Stomach (tissue), 8 donors: ENCODE measurements at regions not wholly inside any gene's neighbourhood (a gene's known extent, or its start where the extent isn't known, plus 50 kb on each side); places are given as distances from the start of the nearest gene placed in this dataset.

Source experiments
- DNase-seq, 2 donors: peaks; one replicate each; pipeline versions ENCODE4 v3.0.0 to v3.0.0-alpha.2; 2013 to 2019
- H3K27ac ChIP-seq, 5 donors: fragments of 200-600 bp in 4 of 5; sonication (generic) in 4 of 5; one replicate each; pipeline ENCODE4 v1.5.1; 2013 to 2019; ENCODE audit warnings: mild to moderate bottlenecking in 1 of 5, moderate library complexity in 1 of 5
- H3K27me3 ChIP-seq, 3 donors: fragments of 200-600 bp; sonication (generic); one replicate each; pipeline ENCODE4 v1.5.1; 2017 to 2019; ENCODE audit warnings: mixed run types in 1 of 3
- H3K36me3 ChIP-seq, 4 donors: fragments of 200-600 bp; sonication (generic); 1 replicate in 3 of 4; 2 replicates in 1 of 4; pipeline ENCODE4 v1.5.1; 2016 to 2019
- H3K4me1 ChIP-seq, 4 donors: fragments of 200-600 bp; sonication (generic); one replicate each; pipeline ENCODE4 v1.5.1; 2016 to 2019
- H3K4me3 ChIP-seq, 4 donors: fragments of 200-600 bp; sonication (generic) in 3 of 4; one replicate each; pipeline ENCODE4 v1.5.1; 2016 to 2019; ENCODE audit warnings: mild to moderate bottlenecking in 1 of 4
- H3K9me3 ChIP-seq, 4 donors: fragments of 200-600 bp; sonication (generic); one replicate each; pipeline ENCODE4 v1.5.1; 2016 to 2019
- EP300 ChIP-seq: sonication (generic); formaldehyde crosslinking; IDR thresholded peaks from one replicate; pipeline ENCODE4 v1.6.1; 2017; ENCODE audit warnings: antibody characterized with exemption
- POLR2A ChIP-seq, 4 donors: fragments of 450-650 bp; IDR thresholded peaks; one replicate each; pipeline ENCODE4 v1.6.1; 2016; ENCODE audit warnings: antibody characterized with exemption in 4 of 4, control low read depth in 2 of 4, mild to moderate bottlenecking in 1 of 4, moderate library complexity in 1 of 4
- POLR2AphosphoS5 ChIP-seq, 3 donors: sonication (generic); formaldehyde crosslinking; IDR thresholded peaks; one replicate each; pipeline ENCODE4 v1.6.1; 2016; ENCODE audit warnings: antibody characterized with exemption in 3 of 3
- WGBS, 5 donors: extraction: QIAGEN DNeasy Blood & Tissue Kit in 3 of 5; methylation state at CpG; one replicate each; pipeline versions ENCODE4 v1.1.5 to v1.1.7; 2013 to 2018; 5-methylcytosine and 5-hydroxymethylcytosine counted together
- intact Hi-C: fragments of 100-400 bp; cut with DNase I; formaldehyde crosslinking; loops from one replicate; pipeline ENCODE4 v1.15.1; 2023; ENCODE audit warnings: low total_unique reads
- TF ChIP-seq, protein P1 (sequence below), 7 experiments: fragments of 450-650 bp in 4 of 7; fragments of 200-600 bp in 3 of 7; sonication (generic) in 3 of 7; IDR thresholded peaks; one replicate each; pipeline ENCODE4 v1.5.1; 2016 to 2019; ENCODE audit warnings: antibody characterized with exemption in 7 of 7, control low read depth in 2 of 7, mild to moderate bottlenecking in 1 of 7
- donor health status: healthy with polysubstance abuse.
- donor health status: Bipolar disorder and iron deficiency.
- donor health status: healthy.

DNA sequence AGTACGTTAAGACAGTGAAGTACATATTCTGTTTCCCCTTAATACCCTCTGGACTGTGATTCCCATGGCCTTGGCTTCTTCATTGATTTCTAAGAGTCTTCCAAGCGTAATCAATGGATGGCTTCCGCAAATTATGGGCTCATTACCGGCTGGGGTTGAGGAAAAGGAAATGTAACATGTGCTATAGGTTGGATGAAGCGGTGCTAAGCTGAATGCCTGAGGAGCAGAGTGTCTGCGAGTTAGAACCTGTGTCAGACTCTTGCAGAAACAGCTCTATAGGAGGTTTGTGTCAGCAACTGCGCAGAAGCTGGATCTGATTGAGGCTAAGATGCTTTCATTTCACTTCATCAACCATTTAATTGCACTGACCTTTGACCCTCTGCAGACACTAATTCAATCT, 114.3 kb upstream of the CDH18 start:
- no peak for DNase-seq
- Histone ChIP-seq H3K4me1 (no peaks in the 10 kb centered on the region), H3K9me3 (no peaks in the 10 kb centered on the region), H3K36me3 (no peaks in the 10 kb centered on the region), H3K27me3 (no peaks in the 10 kb centered on the region), H3K4me3 (no peak overlapping the region), H3K27ac (no peak overlapping the region)
- 74 to 90% (median 85%) methylated on average over 7 of the region's 7 CpGs for WGBS, 5 donors
- TF ChIP-seq EP300 (no peak), POLR2A (IDR thresholded peaks at IDR 0.05) (no peak), POLR2AphosphoS5 (IDR thresholded peaks at IDR 0.05) (no peak)
- TF ChIP-seq, protein P1, sequence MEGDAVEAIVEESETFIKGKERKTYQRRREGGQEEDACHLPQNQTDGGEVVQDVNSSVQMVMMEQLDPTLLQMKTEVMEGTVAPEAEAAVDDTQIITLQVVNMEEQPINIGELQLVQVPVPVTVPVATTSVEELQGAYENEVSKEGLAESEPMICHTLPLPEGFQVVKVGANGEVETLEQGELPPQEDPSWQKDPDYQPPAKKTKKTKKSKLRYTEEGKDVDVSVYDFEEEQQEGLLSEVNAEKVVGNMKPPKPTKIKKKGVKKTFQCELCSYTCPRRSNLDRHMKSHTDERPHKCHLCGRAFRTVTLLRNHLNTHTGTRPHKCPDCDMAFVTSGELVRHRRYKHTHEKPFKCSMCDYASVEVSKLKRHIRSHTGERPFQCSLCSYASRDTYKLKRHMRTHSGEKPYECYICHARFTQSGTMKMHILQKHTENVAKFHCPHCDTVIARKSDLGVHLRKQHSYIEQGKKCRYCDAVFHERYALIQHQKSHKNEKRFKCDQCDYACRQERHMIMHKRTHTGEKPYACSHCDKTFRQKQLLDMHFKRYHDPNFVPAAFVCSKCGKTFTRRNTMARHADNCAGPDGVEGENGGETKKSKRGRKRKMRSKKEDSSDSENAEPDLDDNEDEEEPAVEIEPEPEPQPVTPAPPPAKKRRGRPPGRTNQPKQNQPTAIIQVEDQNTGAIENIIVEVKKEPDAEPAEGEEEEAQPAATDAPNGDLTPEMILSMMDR (IDR thresholded peaks at IDR 0.05), result no peak
- intact Hi-C loops, result no loop called here

DNA sequence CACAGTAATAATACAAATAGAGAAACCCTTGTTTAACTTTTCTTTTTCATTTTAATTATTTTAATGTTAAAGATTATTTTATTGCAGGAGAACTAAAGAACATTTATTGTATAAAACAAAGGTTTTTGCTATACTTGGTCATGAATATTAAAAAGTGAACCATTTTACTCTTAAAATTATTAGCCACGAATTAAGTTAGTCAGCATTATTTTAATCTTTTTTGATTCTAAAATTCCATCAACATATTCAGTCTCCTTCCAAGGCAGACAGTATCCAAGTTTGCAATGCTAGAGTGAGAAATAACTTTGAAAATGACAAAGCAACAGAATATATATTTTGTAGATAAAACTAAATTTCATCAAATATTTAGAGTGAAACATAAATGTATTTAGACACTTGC, 110.7 kb upstream of the CDH18 start:
- Histone ChIP-seq H3K36me3 (no peaks in the 10 kb centered on the region), H3K4me1 (no peaks in the 10 kb centered on the region), H3K4me3 (no peak overlapping the region), H3K9me3 (peaks cover 0 to 5% (median 0%) of the 10 kb centered on the region in 4 donors), H3K27ac (no peak overlapping the region), H3K27me3 (no peaks in the 10 kb centered on the region)
- TF ChIP-seq EP300 (no peak), POLR2AphosphoS5 (IDR thresholded peaks at IDR 0.05) (no peak), POLR2A (IDR thresholded peaks at IDR 0.05) (no peak)
- TF ChIP-seq, protein P1 (IDR thresholded peaks at IDR 0.05), result no peak
- intact Hi-C loops, result no loop called here
- no peak for DNase-seq
- 62 to 85% (median 81%) methylated on average over 1 of the region's 1 CpG for WGBS, 5 donors

DNA sequence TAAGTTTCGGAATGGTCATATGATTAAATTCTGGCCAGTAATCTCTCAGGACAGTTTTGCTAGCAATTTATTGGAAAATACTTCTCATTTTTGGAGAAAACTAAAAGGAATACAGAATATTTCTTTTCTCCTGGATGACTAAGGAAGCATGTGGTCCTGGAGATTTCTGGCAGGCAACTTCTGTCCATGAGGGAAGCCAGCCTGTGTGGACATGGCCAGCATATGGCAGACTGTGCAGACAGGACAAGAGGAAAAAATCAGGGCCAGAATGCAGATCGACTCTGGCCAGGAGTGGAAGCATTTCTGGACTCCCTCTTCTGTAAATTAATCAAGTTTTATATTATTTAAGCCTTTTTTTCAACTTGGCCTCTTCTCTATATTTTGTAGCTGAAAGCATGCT, 100.4 kb upstream of the CDH18 start:
- H3K27me3 ChIP-seq, result no peaks in the 10 kb centered on the region
- intact Hi-C loops, result no loop called here
- no peak overlapping the region for H3K4me3 ChIP-seq
- TF ChIP-seq, protein P1 (IDR thresholded peaks at IDR 0.05), result no peak
- TF ChIP-seq POLR2AphosphoS5 (IDR thresholded peaks at IDR 0.05), result no peak
- TF ChIP-seq POLR2A (IDR thresholded peaks at IDR 0.05), result no peak
- no peak for TF ChIP-seq EP300
- H3K4me1 ChIP-seq, result no peaks in the 10 kb centered on the region
- DNase-seq, result peak in 1 of 2 donors; percentile 42
- H3K9me3 ChIP-seq, result peaks cover 0 to 16% (median 3%) of the 10 kb centered on the region in 4 donors
- no peaks in the 10 kb centered on the region for H3K36me3 ChIP-seq
- 75 to 90% (median 79%) methylated on average over 2 of the region's 2 CpGs for WGBS, 5 donors
- no peak overlapping the region for H3K27ac ChIP-seq

DNA sequence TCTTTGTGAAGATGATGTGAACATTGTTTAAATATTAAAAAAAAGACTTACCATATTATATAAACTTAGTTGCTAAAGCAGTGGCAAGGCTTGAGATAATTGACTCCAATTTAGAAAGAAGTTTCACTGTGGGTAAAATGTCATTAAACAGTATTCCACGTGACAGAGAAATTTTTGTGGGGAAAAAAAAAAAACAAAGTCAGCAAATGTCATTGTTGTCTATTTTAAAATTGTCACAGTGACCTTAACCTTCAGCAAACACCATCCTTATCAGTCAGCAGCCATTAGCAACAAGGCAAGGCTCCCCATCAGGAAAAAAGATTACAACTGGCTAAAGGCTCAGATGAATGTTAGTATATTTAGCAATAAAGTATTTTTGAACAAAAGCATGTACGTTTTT, 99.3 kb upstream of the CDH18 start:
- Histone ChIP-seq H3K36me3 (no peaks in the 10 kb centered on the region), H3K9me3 (peaks cover 0 to 16% (median 3%) of the 10 kb centered on the region in 4 donors), H3K27me3 (no peaks in the 10 kb centered on the region), H3K4me1 (no peaks in the 10 kb centered on the region), H3K27ac (no peak overlapping the region), H3K4me3 (no peak overlapping the region)
- intact Hi-C loops, result no loop called here
- no peak for DNase-seq
- WGBS, 5 donors, result 27 to 48% (median 44%) methylated on average over 2 of the region's 2 CpGs
- TF ChIP-seq, protein P1 (IDR thresholded peaks at IDR 0.05), result no peak
- TF ChIP-seq POLR2AphosphoS5 (IDR thresholded peaks at IDR 0.05), result no peak
